ENCODE measurements at regions not wholly inside any gene's neighbourhood (a gene's known extent, or its start where the extent isn't known, plus 50 kb on each side); places are given as distances from the start of the nearest gene placed in this dataset.

DNA sequence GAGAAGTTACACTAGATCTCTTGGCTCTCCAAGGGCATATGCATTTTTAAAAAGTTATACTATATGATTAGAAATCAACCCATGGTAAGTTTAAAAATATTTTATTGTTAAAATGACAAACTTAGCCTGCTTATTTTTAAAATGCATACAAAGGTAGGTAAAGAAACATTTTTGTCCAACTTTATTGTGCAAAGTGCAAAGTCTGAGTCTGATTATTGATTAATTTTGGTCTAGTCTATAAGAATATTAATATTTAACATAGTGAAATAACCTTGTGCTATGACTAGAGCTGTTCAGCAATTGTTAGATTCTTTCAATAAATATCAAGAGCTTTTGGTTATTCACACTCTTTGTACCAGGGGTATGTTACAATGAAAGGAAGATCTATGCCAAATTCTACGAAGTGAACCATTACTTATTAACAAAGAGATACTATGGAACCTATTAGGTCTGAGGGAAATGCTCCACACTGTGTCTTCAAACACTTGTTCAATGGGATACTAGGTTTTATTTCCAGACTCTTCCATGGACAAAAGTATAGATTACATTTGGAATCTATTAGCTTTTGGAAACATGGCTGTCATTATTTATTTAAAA lies 70.4 kb downstream of the DIPK2A start:
- H3K36me3 ChIP-seq (ENCODE audit: low read depth, missing control alignments): no peaks in the 10 kb centered on the region
- no peak for DNase-seq
- no peak overlapping the region for H3K4me3 ChIP-seq
- no peak for TF ChIP-seq POLR2A (IDR thresholded peaks at IDR 0.05)
- TF ChIP-seq CTCF (IDR thresholded peaks at IDR 0.05): no peak
- 70 to 88% methylated on average over 1 of the region's 1 CpG for WGBS, 2 donors
- no peak overlapping the region for H3K27ac ChIP-seq
- H3K27me3 ChIP-seq: no peaks in the 10 kb centered on the region
- intact Hi-C loops (cut with DNase I; ENCODE audit: low total_unique reads): no loop called here
- H3K9me3 ChIP-seq: no peaks in the 10 kb centered on the region
- H3K4me1 ChIP-seq: no peaks in the 10 kb centered on the region

DNA sequence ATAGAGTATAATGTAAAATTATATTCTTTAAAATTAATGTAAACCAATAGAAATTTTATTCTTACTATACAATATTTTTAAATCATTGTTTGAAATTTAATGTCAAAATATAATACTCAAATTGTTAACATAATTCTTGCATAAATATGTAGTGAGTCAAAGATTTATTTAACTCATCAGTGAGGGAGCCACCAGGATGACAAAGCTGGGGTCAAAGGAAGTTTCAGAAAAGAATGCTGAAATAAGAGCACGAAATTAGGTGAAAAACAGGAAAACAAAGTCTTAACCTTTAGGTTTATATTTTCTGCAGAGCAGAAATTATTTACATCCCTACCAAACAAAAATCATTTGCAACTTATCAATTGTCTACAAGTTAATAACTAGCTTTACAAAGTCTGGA lies 74.1 kb downstream of the DIPK2A start:
- Histone ChIP-seq H3K4me1 (no peaks in the 10 kb centered on the region), H3K9me3 (no peaks in the 10 kb centered on the region), H3K27ac (no peak overlapping the region), H3K4me3 (no peak overlapping the region), H3K36me3 (ENCODE audit: low read depth, missing control alignments) (no peaks in the 10 kb centered on the region), H3K27me3 (no peaks in the 10 kb centered on the region)
- no peak for DNase-seq
- TF ChIP-seq CTCF (IDR thresholded peaks at IDR 0.05) (no peak), POLR2A (IDR thresholded peaks at IDR 0.05) (no peak)
- 89 to 90% methylated on average over 1 of the region's 1 CpG for WGBS, 2 donors
- intact Hi-C loops (cut with DNase I; ENCODE audit: low total_unique reads): no loop called here

- DNase-seq: no peak
- H3K36me3 ChIP-seq (ENCODE audit: low read depth, missing control alignments): no peaks in the 10 kb centered on the region
- TF ChIP-seq POLR2A (IDR thresholded peaks at IDR 0.05) (no peak), CTCF (IDR thresholded peaks at IDR 0.05) (no peak)
- H3K4me1 ChIP-seq: no peaks in the 10 kb centered on the region
- intact Hi-C loops (cut with DNase I; ENCODE audit: low total_unique reads): no loop called here
- no peak overlapping the region for H3K27ac ChIP-seq
- no peaks in the 10 kb centered on the region for H3K9me3 ChIP-seq
- no peaks in the 10 kb centered on the region for H3K27me3 ChIP-seq
- WGBS, 2 donors: 90 to 93% methylated on average over 5 of the region's 5 CpGs
- no peak overlapping the region for H3K4me3 ChIP-seq
Measured at GRCh38 chr3:144049374-144049773, 77.8 kb downstream of the DIPK2A start.

DNA sequence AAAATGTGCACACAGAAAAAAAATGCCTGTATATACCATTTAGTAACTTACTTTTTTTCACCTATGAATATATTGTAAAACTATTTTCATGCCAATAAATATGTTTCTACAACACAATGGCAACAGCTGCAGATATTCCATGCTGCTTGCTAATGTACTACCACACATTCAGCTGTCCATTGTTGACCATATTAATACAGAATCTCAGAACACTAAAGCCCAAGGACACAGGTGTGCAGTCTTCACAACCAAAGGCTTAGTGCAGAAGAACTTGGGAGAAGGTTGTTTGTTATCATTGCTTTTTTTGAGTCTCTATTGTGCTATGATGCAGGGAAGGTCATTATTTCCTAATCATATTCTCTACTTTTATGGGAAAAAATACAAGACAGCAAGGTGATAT lies 79.6 kb downstream of the DIPK2A start:
- no peak for DNase-seq
- H3K4me3 ChIP-seq: no peak overlapping the region
- H3K27me3 ChIP-seq: no peaks in the 10 kb centered on the region
- no peaks in the 10 kb centered on the region for H3K9me3 ChIP-seq
- no peaks in the 10 kb centered on the region for H3K36me3 ChIP-seq (ENCODE audit: low read depth, missing control alignments)
- TF ChIP-seq POLR2A (IDR thresholded peaks at IDR 0.05): no peak
- no peak for TF ChIP-seq CTCF (IDR thresholded peaks at IDR 0.05)
- no peak overlapping the region for H3K27ac ChIP-seq
- intact Hi-C loops (cut with DNase I; ENCODE audit: low total_unique reads): no loop called here
- no peaks in the 10 kb centered on the region for H3K4me1 ChIP-seq

DNA sequence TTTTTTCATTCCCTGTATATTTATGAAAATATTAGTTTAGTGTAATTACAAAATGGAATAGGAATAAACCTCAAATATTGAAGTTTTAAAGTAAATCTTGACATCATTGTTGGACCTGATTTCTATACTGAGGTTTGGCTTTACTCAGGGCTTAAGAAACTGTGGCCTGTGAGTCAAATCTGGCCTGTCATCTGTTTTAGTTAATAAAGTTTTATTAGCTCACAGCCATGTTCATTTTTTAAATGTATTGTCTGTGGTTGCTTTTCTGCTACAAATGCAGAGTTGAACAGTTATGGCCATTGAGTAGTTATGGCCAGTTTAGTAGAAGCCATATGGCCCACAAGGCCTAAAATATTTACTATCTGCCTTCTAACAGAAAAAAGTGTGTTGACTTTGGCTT lies 80.7 kb downstream of the DIPK2A start:
- TF ChIP-seq CTCF (IDR thresholded peaks at IDR 0.05) (no peak), POLR2A (IDR thresholded peaks at IDR 0.05) (no peak)
- H3K4me1 ChIP-seq: no peaks in the 10 kb centered on the region
- H3K36me3 ChIP-seq (ENCODE audit: low read depth, missing control alignments): no peaks in the 10 kb centered on the region
- DNase-seq: no peak
- intact Hi-C loops (cut with DNase I; ENCODE audit: low total_unique reads): no loop called here
- H3K9me3 ChIP-seq: no peaks in the 10 kb centered on the region
- H3K4me3 ChIP-seq: no peak overlapping the region
- no peaks in the 10 kb centered on the region for H3K27me3 ChIP-seq
- H3K27ac ChIP-seq: no peak overlapping the region
